ENCODE measurements at regions not wholly inside any gene's neighbourhood (a gene's known extent, or its start where the extent isn't known, plus 50 kb on each side); places are given as distances from the start of the nearest gene placed in this dataset.
A peak's percentile ranks its signal among the peaks of the same experiment; 100 is the strongest.

DNA sequence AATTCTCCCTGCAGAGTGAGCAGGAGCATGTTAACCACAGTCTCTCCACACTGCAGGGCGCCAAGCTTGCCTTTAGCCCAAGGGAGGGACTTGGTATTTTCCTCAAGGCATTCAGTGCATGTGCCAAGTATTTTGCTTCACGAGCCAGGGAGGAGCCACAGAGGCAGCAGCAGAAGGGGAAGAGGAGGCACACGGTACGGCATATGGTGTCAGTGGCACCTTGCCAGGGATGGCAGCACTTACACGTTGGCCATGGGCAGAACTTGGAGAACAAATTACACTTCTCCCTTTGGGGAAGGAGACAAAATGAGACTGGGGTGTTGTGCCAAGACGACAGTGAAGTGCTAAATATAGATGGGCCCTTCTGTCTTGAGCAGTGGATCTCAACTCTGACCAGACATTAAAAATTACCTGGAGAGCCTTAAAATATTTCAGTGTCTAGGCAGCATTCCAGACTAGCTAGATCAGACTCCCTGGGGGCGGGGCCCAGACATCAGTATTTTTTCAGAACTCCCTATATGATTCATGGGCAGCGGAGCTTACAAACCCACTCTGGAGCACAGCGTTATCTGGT, 155.8 kb downstream of the DRD1 start:
- DNase-seq (ENCODE audit: low spot score) = peak; percentile 97
- peak; percentile 97 for FAIRE-seq

DNA sequence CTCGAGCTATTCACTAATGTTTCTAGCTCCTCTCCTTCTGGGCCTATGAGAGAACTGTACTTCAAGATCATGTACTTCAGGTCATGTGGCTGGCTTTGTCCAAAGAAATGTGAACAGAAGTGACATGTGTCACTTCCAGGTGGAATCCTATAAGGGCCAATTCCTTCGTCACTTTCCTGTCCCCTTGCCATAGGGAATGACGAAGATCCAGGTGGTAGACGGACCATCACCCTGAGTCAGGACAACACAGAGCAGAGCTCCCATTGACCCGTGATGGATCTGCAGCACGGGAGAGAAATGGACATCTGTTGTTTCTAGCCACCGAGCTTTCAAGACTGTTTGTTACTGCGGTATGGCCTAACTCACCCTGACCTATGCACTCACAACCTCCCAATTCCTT, 157.0 kb downstream of the DRD1 start:
- no peak for FAIRE-seq
- DNase-seq (ENCODE audit: low spot score) = no peak

DNA sequence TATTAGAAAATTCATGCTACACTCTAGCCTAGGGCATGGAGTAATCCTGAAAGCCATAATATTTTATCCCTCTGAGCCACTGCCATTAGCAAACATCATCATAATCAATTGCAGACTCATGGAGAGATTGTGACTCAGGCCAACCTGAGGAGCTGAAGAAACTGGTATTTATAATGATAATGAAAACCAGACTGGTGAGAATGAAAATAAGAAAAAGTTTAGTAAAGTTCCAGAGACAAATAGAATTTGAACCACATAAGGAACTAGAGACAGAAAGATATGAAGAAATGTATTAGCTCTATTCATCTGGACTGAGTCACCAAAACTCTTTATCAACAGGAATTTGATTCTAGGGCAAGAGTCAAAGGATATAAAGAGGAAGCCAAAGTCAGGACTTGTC, 158.7 kb downstream of the DRD1 start:
- peak; percentile 34 for FAIRE-seq
- no peak for DNase-seq (ENCODE audit: low spot score)

DNA sequence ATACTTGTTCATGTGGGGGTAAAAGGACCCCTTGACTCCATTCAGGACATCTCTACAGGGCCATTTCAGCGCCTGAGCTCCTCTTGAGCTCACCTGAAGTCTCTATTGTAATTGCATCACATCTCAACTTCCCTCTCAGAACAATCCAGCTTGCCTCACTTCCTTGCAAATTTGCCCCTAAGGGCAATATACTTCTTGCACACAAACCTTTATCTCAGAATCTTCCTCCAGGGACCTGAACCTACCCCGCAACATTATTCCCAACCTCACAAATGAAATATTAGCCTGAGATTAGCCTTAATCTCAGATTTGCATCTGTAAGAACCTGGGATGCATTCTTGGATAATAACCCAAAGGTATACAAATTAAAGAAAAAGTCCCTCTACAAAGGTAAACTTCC, 159.2 kb downstream of the DRD1 start:
- DNase-seq (ENCODE audit: low spot score) (no peak), FAIRE-seq (no peak)

DNA sequence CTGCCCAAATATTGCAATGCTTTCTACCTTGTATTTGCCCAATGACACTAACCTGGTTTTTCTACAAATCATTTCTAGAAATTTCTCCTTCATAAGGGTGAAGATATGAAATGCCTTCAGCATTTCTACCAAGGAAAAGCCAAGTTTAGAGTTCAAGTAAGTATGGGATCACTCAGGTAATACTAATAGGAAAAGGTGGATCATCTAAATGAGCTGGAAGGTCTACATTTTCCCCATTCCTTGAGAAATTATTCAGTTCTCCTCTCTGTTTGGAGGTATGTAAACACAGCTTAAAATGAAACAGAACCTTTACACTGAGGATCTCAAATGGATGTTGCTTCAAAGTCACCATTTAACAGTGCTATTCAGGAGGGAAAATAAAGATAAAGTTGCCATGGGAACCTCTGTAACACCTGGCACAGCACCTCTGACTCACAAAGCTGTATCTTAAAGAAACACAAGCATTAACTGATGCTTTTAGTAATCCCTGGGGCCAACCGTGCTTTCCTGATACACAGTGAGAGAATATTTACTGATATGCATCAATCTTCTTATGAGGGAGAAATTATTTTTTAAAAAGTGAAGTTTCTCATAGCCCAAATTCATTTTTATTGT, 161.3 kb downstream of the DRD1 start:
- DNase-seq (ENCODE audit: low spot score) = peak; percentile 43
- FAIRE-seq = no peak

DNA sequence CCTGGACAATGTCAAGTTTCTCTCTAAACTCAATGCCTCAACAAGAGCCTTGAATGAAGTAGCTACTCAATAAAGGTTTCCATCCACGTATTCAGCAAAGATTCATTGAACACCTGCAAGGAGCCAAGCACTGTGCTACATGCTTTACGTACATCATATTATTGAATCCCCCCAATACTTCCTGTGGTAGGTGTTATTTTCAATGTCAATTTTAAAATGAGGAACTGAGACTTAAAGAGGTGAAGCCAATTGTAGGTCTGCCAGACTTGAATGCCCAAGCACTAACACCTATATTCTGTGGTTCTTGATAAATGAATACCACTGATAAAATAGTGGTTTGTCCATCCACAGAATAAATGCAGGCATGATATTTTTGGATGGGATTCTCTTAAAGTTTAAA, 162.3 kb downstream of the DRD1 start:
- no peak for FAIRE-seq
- no peak for DNase-seq (ENCODE audit: low spot score)

DNA sequence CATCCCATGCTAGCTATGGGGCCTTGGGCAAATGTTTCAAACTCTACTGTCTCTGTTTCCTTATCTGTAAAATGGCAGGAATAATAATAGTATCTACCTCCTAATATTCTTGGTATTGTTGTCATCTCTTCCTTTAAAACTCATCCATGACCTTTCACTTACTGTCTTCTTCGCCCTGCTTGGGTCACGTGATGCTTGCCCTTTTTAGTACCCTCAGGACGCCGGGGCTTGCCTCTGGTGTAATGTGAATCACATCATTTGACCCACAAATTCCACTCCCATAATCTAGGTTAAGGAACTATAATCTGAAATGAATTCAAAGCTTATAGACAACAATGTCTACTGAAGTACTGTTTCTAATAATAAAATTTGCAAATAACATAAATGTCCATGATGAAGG, 162.7 kb downstream of the DRD1 start:
- no peak for FAIRE-seq
- no peak for DNase-seq (ENCODE audit: low spot score)

DNA sequence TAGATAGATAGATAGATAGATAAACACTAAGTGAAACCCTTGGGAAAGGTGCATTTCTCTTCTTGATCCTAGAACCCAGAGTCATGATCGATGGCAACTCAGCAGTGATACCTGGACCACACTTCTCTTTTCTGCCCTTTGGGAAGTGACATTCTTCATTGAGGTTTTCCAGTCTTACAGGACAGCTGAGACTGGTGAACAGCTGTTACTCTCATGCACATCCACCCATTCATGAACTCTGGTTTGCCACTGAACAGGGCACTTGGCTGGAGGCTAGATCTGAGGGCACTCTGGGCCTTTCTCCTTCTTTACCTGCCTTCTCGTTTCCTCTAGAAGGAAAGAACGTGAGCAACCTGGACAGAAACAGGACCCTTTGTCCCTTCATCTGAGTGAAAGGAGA, 164.5 kb downstream of the DRD1 start:
- DNase-seq (ENCODE audit: low spot score) = no peak
- FAIRE-seq = no peak

DNA sequence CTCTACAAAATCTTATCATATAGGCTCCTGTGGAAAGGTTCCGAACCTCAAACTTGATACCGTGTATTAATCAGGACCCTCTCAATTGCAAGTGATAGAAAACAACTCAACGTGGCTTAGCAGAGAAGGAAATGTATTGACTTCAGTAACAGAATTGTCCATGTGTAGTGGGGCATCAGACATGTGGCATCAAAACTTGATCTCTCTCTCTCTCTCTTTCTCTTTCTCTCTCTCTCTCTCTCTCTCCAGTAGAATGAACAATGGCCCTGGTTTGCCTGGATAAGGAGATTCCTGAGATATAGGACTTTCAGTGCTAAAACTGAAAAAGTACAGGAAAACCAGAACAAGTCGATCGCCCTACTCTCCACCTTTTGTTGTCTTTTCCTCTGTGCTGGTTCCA, 168.2 kb downstream of the DRD1 start:
- DNase-seq (ENCODE audit: low spot score) (no peak), FAIRE-seq (no peak)

DNA sequence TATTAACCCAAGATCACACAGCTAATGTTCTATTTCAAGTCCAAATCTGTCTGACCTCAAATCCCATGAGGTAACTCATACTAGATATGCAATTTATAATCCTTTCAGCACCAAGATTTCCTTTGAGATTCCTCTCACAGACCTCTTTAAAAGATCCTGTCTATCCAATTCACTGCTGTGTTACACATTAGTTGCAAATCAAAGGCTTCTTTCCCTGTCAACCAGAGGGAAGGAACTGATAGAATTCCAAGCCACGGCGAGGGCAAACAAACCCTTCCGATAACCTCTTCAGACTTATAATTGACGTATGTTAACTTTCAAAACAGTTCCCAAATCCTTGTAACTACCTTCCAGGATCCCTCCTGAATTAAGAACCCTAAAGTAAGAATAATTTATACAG, 168.9 kb downstream of the DRD1 start:
- no peak for DNase-seq (ENCODE audit: low spot score)
- FAIRE-seq = no peak

DNA sequence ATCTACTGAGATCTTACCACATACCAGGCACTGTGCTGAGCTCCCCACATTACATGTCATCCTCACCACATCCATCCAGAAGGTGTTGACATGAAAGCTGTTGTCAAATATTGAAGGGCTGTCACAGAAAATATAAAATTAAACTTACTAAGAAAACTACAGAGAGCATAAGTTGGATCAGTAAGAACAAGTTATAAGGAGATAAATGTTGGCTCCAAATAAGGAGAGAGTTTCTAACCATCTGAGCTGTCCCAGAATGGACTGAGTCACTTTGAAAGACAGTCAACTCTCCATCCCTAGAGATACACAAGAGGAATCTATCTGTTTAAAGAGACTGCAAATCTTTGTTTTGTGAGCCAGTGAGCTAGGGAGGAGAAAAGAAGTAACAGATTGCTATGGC, 169.8 kb downstream of the DRD1 start:
- FAIRE-seq (no peak), DNase-seq (ENCODE audit: low spot score) (no peak)

DNA sequence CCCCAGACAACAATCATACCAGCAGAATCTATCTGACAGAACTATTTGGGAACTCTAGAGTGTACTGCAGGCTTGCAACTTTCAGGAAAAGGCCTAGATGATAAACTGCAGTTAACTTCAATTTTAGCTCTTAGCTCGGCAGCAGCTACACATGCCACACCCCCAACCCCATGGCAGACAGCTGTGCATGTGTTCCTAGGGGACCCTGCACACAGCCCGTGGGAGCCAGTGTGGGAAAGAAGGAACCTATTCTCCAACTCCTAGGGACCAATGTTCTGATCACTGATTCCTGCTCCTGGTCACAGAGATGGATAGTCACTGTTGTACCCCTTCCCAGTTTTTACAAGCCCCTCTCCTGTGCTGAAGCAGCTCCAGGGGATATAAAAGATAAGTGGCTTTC, 179.6 kb downstream of the DRD1 start:
- FAIRE-seq (no peak), DNase-seq (ENCODE audit: low spot score) (no peak)

DNA sequence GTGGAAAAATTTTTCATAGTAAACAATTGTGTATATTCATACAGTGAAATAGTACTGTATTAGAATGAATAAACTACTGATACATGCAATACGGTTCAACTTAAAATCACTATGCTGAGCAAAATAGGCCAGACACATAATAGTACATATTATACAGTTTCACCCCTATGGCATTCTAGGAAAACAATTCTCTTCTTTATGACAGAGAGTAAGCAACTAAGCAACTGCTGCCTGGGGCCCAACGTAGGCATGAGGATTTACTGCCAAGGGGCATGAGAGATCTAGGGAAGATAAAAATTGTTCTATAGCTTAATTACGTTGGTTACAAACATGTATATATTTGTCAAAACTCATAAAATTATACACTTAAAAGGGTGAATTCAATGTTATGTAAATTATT, 180.2 kb downstream of the DRD1 start:
- no peak for DNase-seq (ENCODE audit: low spot score)

DNA sequence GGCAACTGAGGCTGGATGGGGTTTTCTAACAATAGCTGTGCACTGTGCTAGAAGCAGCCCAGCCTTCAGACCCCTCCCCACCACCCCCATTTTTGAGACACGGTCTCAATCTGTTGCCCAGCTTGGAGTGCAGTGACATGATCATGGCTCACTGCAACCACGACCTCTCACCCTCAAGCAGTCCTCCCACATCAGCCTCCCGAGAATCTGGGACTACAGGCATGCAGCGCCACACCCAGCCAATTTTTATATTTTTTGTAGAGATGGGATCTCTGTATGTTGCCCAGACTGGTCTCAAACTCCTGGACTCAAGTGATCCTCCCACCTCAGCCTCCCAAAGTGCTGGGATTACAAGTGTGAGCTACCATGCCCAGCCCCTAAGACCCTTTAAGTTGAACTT, 182.5 kb downstream of the DRD1 start:
- FAIRE-seq (no peak), DNase-seq (ENCODE audit: low spot score) (no peak)

More for the DNA sequence above, 180.2 kb downstream of the DRD1 start:
- FAIRE-seq = no peak

DNA sequence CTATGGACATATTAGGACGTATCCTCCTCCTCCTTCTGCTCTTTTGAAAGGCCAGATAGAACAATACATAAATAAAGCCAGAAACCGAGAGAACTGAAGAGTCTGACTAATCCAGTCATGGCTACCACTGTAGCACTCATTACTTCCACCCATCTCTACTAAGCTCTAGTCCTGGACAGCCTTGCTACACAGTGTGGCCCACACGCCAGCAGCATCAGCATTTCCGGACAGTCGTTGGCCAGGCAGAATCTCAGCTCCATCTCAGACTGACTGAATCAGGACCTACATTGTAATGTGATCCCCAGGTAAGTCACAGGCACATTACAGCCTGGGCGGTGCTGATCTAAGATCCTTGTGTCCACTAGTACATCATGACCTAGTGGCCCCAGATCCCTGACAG, 182.9 kb downstream of the DRD1 start:
- no peak for FAIRE-seq
- DNase-seq (ENCODE audit: low spot score) = no peak

DNA sequence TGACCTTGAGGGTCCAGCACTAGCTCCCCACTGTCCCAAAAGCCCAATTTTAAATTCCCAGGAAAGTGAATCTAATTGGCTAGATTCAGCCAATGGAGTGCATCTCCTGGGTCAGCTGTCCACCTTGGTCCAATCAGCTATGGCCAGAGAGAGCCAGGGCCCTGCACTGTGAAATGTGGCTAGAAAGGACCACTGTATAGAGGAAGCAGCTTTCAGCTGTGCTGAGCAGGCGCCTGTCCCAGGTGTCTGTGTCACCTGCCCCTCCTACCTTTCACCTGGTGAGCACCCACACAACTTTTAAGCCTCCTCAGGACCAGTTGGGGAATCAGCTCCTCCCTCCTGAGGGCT, 186.2 kb downstream of the DRD1 start:
- no peak for DNase-seq (ENCODE audit: low spot score)
- no peak for FAIRE-seq

DNA sequence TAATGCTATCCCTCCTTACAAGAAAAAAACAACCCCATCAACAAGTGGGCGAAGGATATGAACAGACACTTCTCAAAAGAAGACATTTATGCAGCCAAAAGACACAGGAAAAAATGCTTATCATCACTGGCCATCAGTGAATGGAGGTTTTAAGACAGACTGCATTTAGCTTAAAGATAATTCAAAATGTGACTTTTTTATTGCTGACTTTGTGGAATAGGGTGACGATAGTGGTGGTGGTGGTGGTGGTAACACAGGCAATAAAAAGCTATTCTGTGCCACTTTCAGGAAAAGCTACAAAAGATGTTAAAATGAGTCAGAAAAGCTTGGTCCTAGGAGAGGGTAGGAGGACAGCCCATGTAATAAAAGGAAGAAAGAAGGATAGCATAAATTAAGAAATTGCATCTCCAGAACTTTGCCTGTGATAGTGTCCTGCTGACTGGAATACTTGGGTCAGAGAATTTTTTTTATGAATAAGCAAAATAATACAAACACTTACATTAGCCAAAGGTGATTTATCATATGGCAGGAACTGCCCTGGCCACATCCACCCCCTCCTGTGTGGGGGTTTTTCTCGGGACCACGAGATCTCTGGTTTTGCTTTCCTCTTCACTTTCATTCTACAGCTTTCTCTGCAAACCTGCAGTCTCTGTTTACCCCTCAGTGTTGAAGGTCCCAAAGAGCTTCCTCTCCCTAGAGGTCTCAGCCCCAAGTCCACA, 186.7 kb downstream of the DRD1 start:
- FAIRE-seq (no peak), DNase-seq (ENCODE audit: low spot score) (no peak)

DNA sequence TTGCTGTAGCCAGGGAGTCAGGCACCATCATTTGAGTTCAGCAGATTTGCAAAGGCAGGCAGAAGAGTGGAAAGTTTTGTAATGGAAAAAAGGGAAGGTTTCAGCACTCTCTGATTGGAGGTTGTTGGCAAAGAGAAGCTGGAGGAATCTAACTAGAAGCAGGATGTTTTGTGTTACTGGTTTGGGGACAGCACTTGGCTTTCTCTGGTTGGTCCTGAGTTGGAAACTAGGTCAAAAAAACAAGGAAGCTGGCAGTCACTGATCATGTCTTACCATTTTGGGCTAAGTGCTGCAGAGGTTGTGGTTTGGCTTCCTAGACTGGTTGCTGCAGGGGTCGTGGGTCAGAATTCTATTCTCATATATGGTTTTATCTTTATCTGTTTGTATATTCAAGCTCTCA, 189.8 kb downstream of the DRD1 start:
- no peak for FAIRE-seq
- no peak for DNase-seq (ENCODE audit: low spot score)

DNA sequence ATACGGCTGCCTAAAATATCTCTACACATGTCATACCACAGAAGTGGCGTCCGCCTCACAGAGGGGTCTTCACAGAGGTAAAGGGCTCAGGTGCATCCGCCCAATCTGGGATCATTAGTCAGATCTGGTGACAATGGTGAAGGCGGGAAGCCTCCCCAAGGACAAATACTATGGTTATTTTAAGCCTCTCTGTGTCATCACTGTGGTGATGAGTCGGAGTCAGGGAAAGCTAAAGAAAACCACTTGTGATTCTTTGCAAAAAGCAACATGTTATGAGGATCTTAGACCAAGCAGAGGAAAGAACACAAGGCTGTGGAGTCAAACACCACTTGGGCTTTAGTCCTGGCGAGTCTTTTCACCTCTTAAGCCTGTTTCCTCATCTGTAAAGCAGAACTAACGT, 190.4 kb downstream of the DRD1 start:
- DNase-seq (ENCODE audit: low spot score) (no peak), FAIRE-seq (no peak)

DNA sequence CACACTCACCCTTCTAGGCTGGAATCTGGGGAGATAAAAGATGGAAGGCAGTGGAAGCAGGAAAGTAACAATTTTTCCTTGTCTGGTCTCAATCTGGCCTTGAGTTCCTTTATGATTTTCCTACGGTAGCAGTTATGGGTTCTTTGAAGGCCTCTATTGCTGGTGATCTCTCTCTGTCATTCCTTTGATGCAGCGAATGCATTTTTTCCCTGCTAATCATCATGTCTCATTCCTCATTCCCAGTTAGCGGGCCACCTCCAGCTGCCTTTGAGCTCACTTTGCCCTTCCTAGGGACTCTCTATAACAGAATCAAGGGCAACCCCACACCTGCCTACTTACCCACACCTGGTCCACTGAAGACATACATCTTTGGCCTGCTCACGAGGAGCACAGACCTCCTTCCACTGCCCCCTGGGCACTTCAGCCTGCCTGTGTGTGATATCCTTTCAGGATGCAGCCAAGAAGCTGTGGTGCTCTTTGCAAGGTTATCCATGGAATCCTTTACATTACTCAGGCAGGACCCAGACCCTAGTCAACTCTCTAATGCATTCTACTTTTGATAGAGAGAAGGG, 191.7 kb downstream of the DRD1 start:
- no peak for FAIRE-seq
- no peak for DNase-seq (ENCODE audit: low spot score)

DNA sequence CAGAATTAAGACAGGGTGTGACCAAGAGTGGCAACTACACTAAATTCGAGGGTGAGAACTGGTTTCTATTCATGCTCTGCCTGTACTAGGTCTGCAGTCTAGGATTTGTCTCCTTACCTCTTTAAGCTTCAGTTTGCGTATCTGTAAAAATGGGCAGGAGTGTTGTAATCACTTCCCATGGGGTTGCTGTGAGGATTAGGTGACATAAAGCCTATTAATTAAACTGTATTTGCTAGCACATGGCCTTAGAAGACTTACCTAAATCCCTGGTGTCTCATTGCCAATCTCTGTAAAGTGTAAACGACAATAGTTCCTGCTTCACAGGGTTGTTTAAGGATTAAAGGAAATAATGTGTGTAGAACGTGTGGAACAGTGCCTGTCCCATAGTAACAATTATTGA, 193.6 kb downstream of the DRD1 start:
- DNase-seq (ENCODE audit: low spot score) = no peak
- FAIRE-seq = no peak

DNA sequence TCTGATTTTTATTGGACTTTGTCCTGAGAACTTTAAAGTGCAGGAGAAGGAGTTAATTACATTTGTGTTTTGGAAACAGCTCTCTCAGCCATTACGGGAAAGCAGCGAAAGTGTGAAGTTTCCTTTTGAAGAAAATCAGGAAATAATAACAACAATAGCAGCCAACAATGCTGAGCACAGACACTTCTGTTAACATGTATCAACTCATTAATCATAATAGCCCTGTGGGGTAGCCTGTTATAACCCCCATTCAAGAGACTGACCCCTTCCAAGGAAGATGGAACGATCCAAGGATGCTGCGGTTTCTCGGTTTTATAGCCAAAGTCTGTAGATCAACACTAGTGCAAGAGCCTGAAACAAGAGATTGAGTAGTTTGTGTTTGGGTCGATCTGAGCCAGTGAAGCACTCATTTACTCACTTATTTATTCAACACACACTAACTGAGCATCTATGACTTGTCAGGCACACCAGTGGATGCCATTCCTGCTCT, 195.5 kb downstream of the DRD1 start:
- FAIRE-seq (no peak), DNase-seq (ENCODE audit: low spot score) (no peak)
